ENCODE measurements at regions not wholly inside any gene's neighbourhood (a gene's known extent, or its start where the extent isn't known, plus 50 kb on each side); places are given as distances from the start of the nearest gene placed in this dataset.

- DNase-seq (ENCODE audit: low spot score) = no peak
- H3K36me3 ChIP-seq (ENCODE audit: low read depth) = no peaks in the 10 kb centered on the region
- no peaks in the 10 kb centered on the region for H3K27me3 ChIP-seq (ENCODE audit: insufficient read depth, poor library complexity, severe bottlenecking)
- ATAC-seq (ENCODE audit: low read depth) = peak; percentile 46
- no peak overlapping the region for H3K4me3 ChIP-seq (ENCODE audit: severe bottlenecking)
- peaks cover 51% of the 10 kb centered on the region for H3K4me1 ChIP-seq (ENCODE audit: insufficient read depth, poor library complexity, severe bottlenecking)
- no peaks in the 10 kb centered on the region for H3K9me3 ChIP-seq (ENCODE audit: severe bottlenecking)
- no peak for TF ChIP-seq CTCF (IDR thresholded peaks at IDR 0.05; ENCODE audit: poor library complexity, severe bottlenecking)
- H3K27ac ChIP-seq (ENCODE audit: poor library complexity, severe bottlenecking) = peak overlapping the region; percentile 81
These were observed 84.5 kb upstream of the FNDC3B start for GRCh38 chr3:171954690-171955383.

GRCh38 chr3:171955598-171955997 is 83.8 kb upstream of the FNDC3B start:
- TF ChIP-seq CTCF (IDR thresholded peaks at IDR 0.05; ENCODE audit: poor library complexity, severe bottlenecking) = no peak
- H3K4me1 ChIP-seq (ENCODE audit: insufficient read depth, poor library complexity, severe bottlenecking) = peaks cover 54% of the 10 kb centered on the region
- no peaks in the 10 kb centered on the region for H3K9me3 ChIP-seq (ENCODE audit: severe bottlenecking)
- no peaks in the 10 kb centered on the region for H3K27me3 ChIP-seq (ENCODE audit: insufficient read depth, poor library complexity, severe bottlenecking)
- H3K27ac ChIP-seq (ENCODE audit: poor library complexity, severe bottlenecking) = peak overlapping the region; percentile 81
- DNase-seq (ENCODE audit: low spot score) (no peak), ATAC-seq (ENCODE audit: low read depth) (peak; percentile 49)
- H3K36me3 ChIP-seq (ENCODE audit: low read depth) = no peaks in the 10 kb centered on the region
- H3K4me3 ChIP-seq (ENCODE audit: severe bottlenecking) = no peak overlapping the region

- Histone ChIP-seq H3K36me3 (ENCODE audit: low read depth) (no peaks in the 10 kb centered on the region), H3K9me3 (ENCODE audit: severe bottlenecking) (no peaks in the 10 kb centered on the region), H3K27me3 (ENCODE audit: insufficient read depth, poor library complexity, severe bottlenecking) (no peaks in the 10 kb centered on the region), H3K4me1 (ENCODE audit: insufficient read depth, poor library complexity, severe bottlenecking) (peaks cover 55% of the 10 kb centered on the region), H3K4me3 (ENCODE audit: severe bottlenecking) (no peak overlapping the region), H3K27ac (ENCODE audit: poor library complexity, severe bottlenecking) (peak overlapping the region; percentile 81)
- no peak for ATAC-seq (ENCODE audit: low read depth)
- no peak for DNase-seq (ENCODE audit: low spot score)
- TF ChIP-seq CTCF (IDR thresholded peaks at IDR 0.05; ENCODE audit: poor library complexity, severe bottlenecking) = no peak
These were observed 83.1 kb upstream of the FNDC3B start for GRCh38 chr3:171956181-171956683.

- Histone ChIP-seq H3K4me1 (ENCODE audit: insufficient read depth, poor library complexity, severe bottlenecking) (peaks cover 53% of the 10 kb centered on the region), H3K27ac (ENCODE audit: poor library complexity, severe bottlenecking) (peak overlapping the region; percentile 81), H3K27me3 (ENCODE audit: insufficient read depth, poor library complexity, severe bottlenecking) (no peaks in the 10 kb centered on the region), H3K9me3 (ENCODE audit: severe bottlenecking) (no peaks in the 10 kb centered on the region), H3K4me3 (ENCODE audit: severe bottlenecking) (no peak overlapping the region), H3K36me3 (ENCODE audit: low read depth) (no peaks in the 10 kb centered on the region)
- no peak for TF ChIP-seq CTCF (IDR thresholded peaks at IDR 0.05; ENCODE audit: poor library complexity, severe bottlenecking)
- DNase-seq (ENCODE audit: low spot score) (no peak), ATAC-seq (ENCODE audit: low read depth) (no peak)
These were observed 82.7 kb upstream of the FNDC3B start for GRCh38 chr3:171956705-171957104.

GRCh38 chr3:171959532-171960089 is 79.8 kb upstream of the FNDC3B start:
- ATAC-seq (ENCODE audit: low read depth) (no peak), DNase-seq (ENCODE audit: low spot score) (no peak)
- no peak overlapping the region for H3K4me3 ChIP-seq (ENCODE audit: severe bottlenecking)
- H3K9me3 ChIP-seq (ENCODE audit: severe bottlenecking) = no peaks in the 10 kb centered on the region
- TF ChIP-seq CTCF (IDR thresholded peaks at IDR 0.05; ENCODE audit: poor library complexity, severe bottlenecking) = no peak
- H3K27me3 ChIP-seq (ENCODE audit: insufficient read depth, poor library complexity, severe bottlenecking) = no peaks in the 10 kb centered on the region
- no peaks in the 10 kb centered on the region for H3K36me3 ChIP-seq (ENCODE audit: low read depth)
- H3K27ac ChIP-seq (ENCODE audit: poor library complexity, severe bottlenecking) = no peak overlapping the region
- peaks cover 33% of the 10 kb centered on the region for H3K4me1 ChIP-seq (ENCODE audit: insufficient read depth, poor library complexity, severe bottlenecking)

Measured in RWPE2 (cell line).